ENCODE measurements at regions not wholly inside any gene's neighbourhood (a gene's known extent, or its start where the extent isn't known, plus 50 kb on each side); places are given as distances from the start of the nearest gene placed in this dataset.

DNA sequence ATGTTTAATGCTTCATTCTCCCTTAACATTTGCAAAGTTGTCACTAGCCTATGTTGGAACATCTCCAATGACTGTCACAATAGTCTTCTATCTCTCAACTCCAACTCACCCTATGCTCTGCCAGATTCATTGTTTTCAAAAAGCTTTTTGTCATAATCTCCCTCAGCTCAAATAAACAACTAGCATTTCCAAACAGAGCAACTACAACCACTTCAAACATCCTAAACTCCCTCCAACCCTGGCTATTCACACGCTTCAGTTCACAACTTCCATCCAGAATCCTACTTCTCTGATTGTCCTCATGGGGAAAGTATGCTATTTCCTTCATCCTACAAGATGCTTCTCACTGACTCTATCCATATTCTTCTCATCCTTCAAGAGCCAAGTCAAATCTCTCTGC, 139.2 kb upstream of the VRK2 start:
- no peaks in the 10 kb centered on the region for H3K9me3 ChIP-seq (ENCODE audit: control insufficient read depth in 2 of 2, insufficient read depth in 1 of 2, low read depth in 1 of 2, low read length in 1 of 2)
- H3K4me1 ChIP-seq (ENCODE audit: control insufficient read depth in 3 of 3, insufficient read depth in 2 of 3, low read depth in 1 of 3, low read length in 2 of 3): no peaks in the 10 kb centered on the region
- 71 to 97% (median 90%) methylated on average over 1 of the region's 1 CpG for WGBS, 3 donors
- no peaks in the 10 kb centered on the region for H3K36me3 ChIP-seq (ENCODE audit: control insufficient read depth in 3 of 3, insufficient read depth in 2 of 3, low read depth in 1 of 3, low read length in 3 of 3)
- DNase-seq (no peak), FAIRE-seq (no peak)
- H3K27ac ChIP-seq (ENCODE audit: low read depth in 1 of 3, low read length in 2 of 3): no peak overlapping the region
- H3K27me3 ChIP-seq (ENCODE audit: control insufficient read depth in 3 of 3, insufficient read depth in 3 of 3, low read length in 3 of 3): no peaks in the 10 kb centered on the region
- no peak overlapping the region for H3K4me3 ChIP-seq (ENCODE audit: low read depth in 1 of 3, low read length in 3 of 3)

DNA sequence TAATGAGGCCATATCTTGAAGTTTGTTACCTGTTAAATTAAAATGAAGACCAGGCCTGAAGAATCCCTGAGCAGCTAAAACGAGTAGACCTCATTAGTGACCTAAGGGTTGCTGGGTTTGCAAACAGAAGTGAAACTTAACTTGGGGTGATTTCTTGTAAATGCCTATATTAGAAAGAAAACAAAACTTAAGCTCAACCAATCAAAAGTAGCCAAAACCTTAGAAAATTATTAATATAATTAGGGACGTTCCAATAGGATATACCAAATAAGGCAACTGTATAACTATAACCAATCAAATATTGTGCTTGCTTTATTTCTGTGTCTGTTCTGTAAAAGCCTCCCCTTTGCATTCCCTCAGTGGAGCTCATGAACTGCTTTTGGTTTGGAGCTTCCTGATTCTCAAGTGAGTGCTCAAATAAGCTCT, 137.9 kb upstream of the VRK2 start:
- WGBS, 3 donors: 33 to 43% (median 33%) methylated on average over 2 of the region's 2 CpGs
- Histone ChIP-seq H3K36me3 (ENCODE audit: control insufficient read depth in 3 of 3, insufficient read depth in 2 of 3, low read depth in 1 of 3, low read length in 3 of 3) (no peaks in the 10 kb centered on the region), H3K9me3 (ENCODE audit: control insufficient read depth in 2 of 2, insufficient read depth in 1 of 2, low read depth in 1 of 2, low read length in 1 of 2) (no peaks in the 10 kb centered on the region), H3K27ac (ENCODE audit: low read depth in 1 of 3, low read length in 2 of 3) (peak overlapping the region in 1 of 3 donors; percentile 16), H3K4me3 (ENCODE audit: low read depth in 1 of 3, low read length in 3 of 3) (no peak overlapping the region), H3K4me1 (ENCODE audit: control insufficient read depth in 3 of 3, insufficient read depth in 2 of 3, low read depth in 1 of 3, low read length in 2 of 3) (no peaks in the 10 kb centered on the region), H3K27me3 (ENCODE audit: control insufficient read depth in 3 of 3, insufficient read depth in 3 of 3, low read length in 3 of 3) (no peaks in the 10 kb centered on the region)
- no peak for DNase-seq
- FAIRE-seq: no peak

DNA sequence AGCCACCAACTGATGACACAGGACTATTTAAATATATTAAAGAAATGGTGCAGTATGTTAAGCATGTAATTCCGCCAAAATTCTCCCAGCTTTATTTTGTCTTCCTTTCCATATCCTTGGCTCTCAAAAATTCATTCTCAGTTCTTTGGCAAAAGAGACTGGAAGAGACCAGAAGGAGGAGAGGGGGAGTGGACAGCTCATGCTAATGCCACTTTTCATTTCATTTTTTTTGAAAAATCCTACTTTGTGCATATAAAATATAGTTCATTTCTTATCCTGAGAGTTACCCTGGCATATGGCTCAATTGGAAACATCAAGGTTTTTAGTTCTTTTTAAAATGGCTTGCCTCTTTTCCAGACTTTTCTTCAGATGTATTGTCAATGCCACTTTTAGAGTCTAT, 128.5 kb upstream of the VRK2 start:
- no peaks in the 10 kb centered on the region for H3K4me1 ChIP-seq (ENCODE audit: control insufficient read depth in 3 of 3, insufficient read depth in 2 of 3, low read depth in 1 of 3, low read length in 2 of 3)
- no peaks in the 10 kb centered on the region for H3K36me3 ChIP-seq (ENCODE audit: control insufficient read depth in 3 of 3, insufficient read depth in 2 of 3, low read depth in 1 of 3, low read length in 3 of 3)
- DNase-seq (no peak), FAIRE-seq (no peak)
- no peaks in the 10 kb centered on the region for H3K9me3 ChIP-seq (ENCODE audit: control insufficient read depth in 2 of 2, insufficient read depth in 1 of 2, low read depth in 1 of 2, low read length in 1 of 2)
- no peak overlapping the region for H3K27ac ChIP-seq (ENCODE audit: low read depth in 1 of 3, low read length in 2 of 3)
- WGBS, 3 donors: 81 to 100% (median 100%) methylated on average over 1 of the region's 1 CpG
- H3K27me3 ChIP-seq (ENCODE audit: control insufficient read depth in 3 of 3, insufficient read depth in 3 of 3, low read length in 3 of 3): no peaks in the 10 kb centered on the region
- H3K4me3 ChIP-seq (ENCODE audit: low read depth in 1 of 3, low read length in 3 of 3): no peak overlapping the region

DNA sequence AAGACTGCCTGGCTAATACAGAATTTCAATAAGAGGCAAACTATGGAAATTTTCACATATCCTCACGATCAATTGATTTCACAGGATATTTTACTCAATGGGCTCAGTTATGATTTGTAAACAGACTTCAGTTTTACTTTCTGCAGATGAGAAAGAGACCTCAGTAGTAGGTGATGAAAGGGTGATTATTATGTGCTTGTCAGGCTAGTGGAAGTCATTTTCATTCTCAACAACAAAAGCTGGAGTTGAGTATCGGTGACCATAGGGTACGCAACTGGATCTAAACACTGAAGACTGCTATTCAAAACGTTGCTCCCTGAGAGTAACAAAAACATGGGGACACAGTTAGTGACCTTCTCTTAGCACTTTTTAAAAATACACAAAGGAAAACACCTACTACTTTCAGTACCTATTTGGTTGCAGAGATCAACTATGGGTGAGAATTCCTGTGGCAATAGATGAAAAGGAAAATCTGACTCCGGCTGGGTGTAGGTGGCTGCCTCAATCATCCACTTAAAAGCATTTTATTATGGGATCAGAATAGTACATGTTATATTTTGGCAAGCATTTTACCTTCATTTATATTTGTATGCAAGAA, 126.2 kb upstream of the VRK2 start:
- Histone ChIP-seq H3K9me3 (ENCODE audit: control insufficient read depth in 2 of 2, insufficient read depth in 1 of 2, low read depth in 1 of 2, low read length in 1 of 2) (no peaks in the 10 kb centered on the region), H3K27ac (ENCODE audit: low read depth in 1 of 3, low read length in 2 of 3) (no peak overlapping the region), H3K4me1 (ENCODE audit: control insufficient read depth in 3 of 3, insufficient read depth in 2 of 3, low read depth in 1 of 3, low read length in 2 of 3) (no peaks in the 10 kb centered on the region), H3K27me3 (ENCODE audit: control insufficient read depth in 3 of 3, insufficient read depth in 3 of 3, low read length in 3 of 3) (no peaks in the 10 kb centered on the region), H3K36me3 (ENCODE audit: control insufficient read depth in 3 of 3, insufficient read depth in 2 of 3, low read depth in 1 of 3, low read length in 3 of 3) (no peaks in the 10 kb centered on the region), H3K4me3 (ENCODE audit: low read depth in 1 of 3, low read length in 3 of 3) (no peak overlapping the region)
- 75 to 80% (median 79%) methylated on average over 5 of the region's 5 CpGs for WGBS, 3 donors
- FAIRE-seq (no peak), DNase-seq (no peak)

DNA sequence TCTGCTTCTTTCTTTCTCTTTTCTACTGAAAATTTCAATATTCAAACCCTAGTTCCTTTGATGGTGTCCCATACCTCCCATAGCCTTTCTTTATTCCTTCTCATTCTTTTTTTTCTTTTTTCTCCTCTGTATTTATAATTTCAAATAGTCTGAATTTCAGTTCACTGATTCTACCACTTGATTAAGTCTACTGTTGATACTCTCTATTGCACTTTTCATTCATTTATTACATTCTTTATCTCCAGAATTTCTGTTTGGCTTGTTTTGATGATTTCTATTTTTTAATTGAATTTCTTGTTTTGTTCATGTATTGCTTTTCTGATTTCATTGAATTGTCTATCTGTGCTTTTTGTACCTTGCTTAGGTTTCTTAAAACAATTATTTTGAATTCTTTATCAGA, 111.9 kb upstream of the VRK2 start:
- Histone ChIP-seq H3K9me3 (ENCODE audit: control insufficient read depth in 2 of 2, insufficient read depth in 1 of 2, low read depth in 1 of 2, low read length in 1 of 2) (peaks cover 0 to 17% of the 10 kb centered on the region in 2 donors), H3K27ac (ENCODE audit: low read depth in 1 of 3, low read length in 2 of 3) (no peak overlapping the region), H3K4me1 (ENCODE audit: control insufficient read depth in 3 of 3, insufficient read depth in 2 of 3, low read depth in 1 of 3, low read length in 2 of 3) (no peaks in the 10 kb centered on the region), H3K36me3 (ENCODE audit: control insufficient read depth in 3 of 3, insufficient read depth in 2 of 3, low read depth in 1 of 3, low read length in 3 of 3) (no peaks in the 10 kb centered on the region), H3K27me3 (ENCODE audit: control insufficient read depth in 3 of 3, insufficient read depth in 3 of 3, low read length in 3 of 3) (no peaks in the 10 kb centered on the region), H3K4me3 (ENCODE audit: low read depth in 1 of 3, low read length in 3 of 3) (no peak overlapping the region)
- FAIRE-seq (no peak), DNase-seq (no peak)

DNA sequence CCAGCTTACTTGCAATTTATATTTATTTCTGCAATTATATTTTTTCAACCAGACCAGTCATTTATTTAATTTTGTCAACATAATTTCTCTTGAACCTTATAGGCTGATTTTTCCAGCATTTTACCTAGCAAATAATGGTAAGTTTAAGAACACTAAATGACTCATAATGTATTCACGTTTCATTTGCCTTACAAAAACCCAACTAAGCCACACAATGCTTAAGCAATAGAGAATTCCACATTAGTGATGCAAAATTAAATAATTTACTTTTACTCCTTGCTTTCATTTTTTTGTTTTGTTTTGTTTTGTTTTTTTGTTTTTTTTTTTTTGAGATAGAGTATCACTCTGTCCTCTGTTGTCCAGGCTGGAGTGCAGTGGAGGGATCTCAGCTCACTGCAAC, 110.4 kb upstream of the VRK2 start:
- no peak overlapping the region for H3K4me3 ChIP-seq (ENCODE audit: low read depth in 1 of 3, low read length in 3 of 3)
- WGBS, 3 donors: 70 to 84% (median 83%) methylated on average over 1 of the region's 1 CpG
- H3K36me3 ChIP-seq (ENCODE audit: control insufficient read depth in 3 of 3, insufficient read depth in 2 of 3, low read depth in 1 of 3, low read length in 3 of 3): no peaks in the 10 kb centered on the region
- no peak for FAIRE-seq
- no peaks in the 10 kb centered on the region for H3K4me1 ChIP-seq (ENCODE audit: control insufficient read depth in 3 of 3, insufficient read depth in 2 of 3, low read depth in 1 of 3, low read length in 2 of 3)
- no peaks in the 10 kb centered on the region for H3K27me3 ChIP-seq (ENCODE audit: control insufficient read depth in 3 of 3, insufficient read depth in 3 of 3, low read length in 3 of 3)
- no peak overlapping the region for H3K27ac ChIP-seq (ENCODE audit: low read depth in 1 of 3, low read length in 2 of 3)
- peaks cover 0 to 14% of the 10 kb centered on the region in 2 donors for H3K9me3 ChIP-seq (ENCODE audit: control insufficient read depth in 2 of 2, insufficient read depth in 1 of 2, low read depth in 1 of 2, low read length in 1 of 2)
- no peak for DNase-seq

DNA sequence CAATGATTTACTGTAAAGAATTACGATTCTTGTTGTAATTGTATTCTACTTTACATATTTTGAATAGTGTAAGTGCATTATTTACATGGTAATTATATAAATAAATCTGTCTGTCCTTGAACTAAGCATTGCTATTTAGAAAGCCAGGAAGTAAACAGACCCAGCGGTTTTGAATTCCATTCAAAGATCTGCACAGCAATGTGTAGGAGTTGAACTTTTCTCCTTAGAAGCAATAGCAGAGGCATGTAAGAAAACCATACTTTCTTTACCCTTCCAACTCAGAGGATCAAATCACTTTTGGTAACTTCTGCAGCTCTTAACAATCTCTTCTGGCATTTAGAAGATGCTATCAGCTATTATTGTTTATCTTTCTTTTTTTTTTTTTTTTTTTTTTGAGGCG, 109.2 kb upstream of the VRK2 start:
- Histone ChIP-seq H3K36me3 (ENCODE audit: control insufficient read depth in 3 of 3, insufficient read depth in 2 of 3, low read depth in 1 of 3, low read length in 3 of 3) (no peaks in the 10 kb centered on the region), H3K4me1 (ENCODE audit: control insufficient read depth in 3 of 3, insufficient read depth in 2 of 3, low read depth in 1 of 3, low read length in 2 of 3) (no peaks in the 10 kb centered on the region), H3K27ac (ENCODE audit: low read depth in 1 of 3, low read length in 2 of 3) (no peak overlapping the region), H3K27me3 (ENCODE audit: control insufficient read depth in 3 of 3, insufficient read depth in 3 of 3, low read length in 3 of 3) (no peaks in the 10 kb centered on the region), H3K9me3 (ENCODE audit: control insufficient read depth in 2 of 2, insufficient read depth in 1 of 2, low read depth in 1 of 2, low read length in 1 of 2) (peaks cover 0 to 14% of the 10 kb centered on the region in 2 donors), H3K4me3 (ENCODE audit: low read depth in 1 of 3, low read length in 3 of 3) (no peak overlapping the region)
- no peak for DNase-seq
- 62 to 71% (median 69%) methylated on average over 2 to 3 of the region's 3 CpGs for WGBS, 3 donors
- no peak for FAIRE-seq

DNA sequence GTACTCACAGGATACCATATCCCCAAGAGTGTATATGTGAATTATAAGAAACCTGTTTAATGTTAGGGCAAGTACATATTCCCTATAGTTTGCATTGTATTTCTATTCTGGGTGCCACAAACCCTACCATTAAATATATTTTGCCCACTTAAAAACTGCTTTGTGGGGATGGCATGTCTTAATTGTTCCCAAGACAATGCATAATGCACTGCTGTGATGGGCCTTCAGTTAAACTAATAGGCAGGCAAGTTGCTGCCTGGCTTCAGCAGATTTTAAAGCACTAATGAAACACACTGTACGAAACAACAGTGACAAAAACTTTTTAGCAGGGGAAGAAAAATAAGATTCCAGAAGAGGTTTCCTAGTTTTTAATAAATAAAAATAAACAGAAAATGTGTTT, 104.8 kb upstream of the VRK2 start:
- DNase-seq (no peak), FAIRE-seq (no peak)
- peaks cover 0 to 2% (median 0%) of the 10 kb centered on the region in 3 donors for H3K4me1 ChIP-seq (ENCODE audit: control insufficient read depth in 3 of 3, insufficient read depth in 2 of 3, low read depth in 1 of 3, low read length in 2 of 3)
- no peak overlapping the region for H3K4me3 ChIP-seq (ENCODE audit: low read depth in 1 of 3, low read length in 3 of 3)
- no peaks in the 10 kb centered on the region for H3K36me3 ChIP-seq (ENCODE audit: control insufficient read depth in 3 of 3, insufficient read depth in 2 of 3, low read depth in 1 of 3, low read length in 3 of 3)
- 90 to 94% (median 91%) methylated on average over 1 of the region's 1 CpG for WGBS, 3 donors
- no peaks in the 10 kb centered on the region for H3K9me3 ChIP-seq (ENCODE audit: control insufficient read depth in 2 of 2, insufficient read depth in 1 of 2, low read depth in 1 of 2, low read length in 1 of 2)
- no peaks in the 10 kb centered on the region for H3K27me3 ChIP-seq (ENCODE audit: control insufficient read depth in 3 of 3, insufficient read depth in 3 of 3, low read length in 3 of 3)
- H3K27ac ChIP-seq (ENCODE audit: low read depth in 1 of 3, low read length in 2 of 3): no peak overlapping the region

DNA sequence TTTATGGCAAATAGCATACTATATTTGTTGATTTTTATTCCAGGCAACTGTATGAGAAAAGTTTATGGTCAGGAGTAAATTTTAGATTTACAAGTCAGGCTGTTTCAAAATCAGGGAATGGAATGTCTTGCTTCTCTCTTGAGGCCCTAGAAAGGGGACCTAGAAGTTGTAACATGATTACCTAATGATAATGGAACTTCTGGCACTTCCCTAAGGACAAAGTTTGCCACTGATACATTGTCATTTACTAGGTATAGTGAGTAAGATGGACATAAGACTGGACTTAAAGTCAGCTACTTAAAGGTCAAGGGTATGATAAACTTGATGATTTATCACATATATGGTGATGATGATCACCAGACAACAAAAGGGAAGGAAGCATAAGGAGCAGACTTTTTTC, 103.3 kb upstream of the VRK2 start:
- no peaks in the 10 kb centered on the region for H3K36me3 ChIP-seq (ENCODE audit: control insufficient read depth in 3 of 3, insufficient read depth in 2 of 3, low read depth in 1 of 3, low read length in 3 of 3)
- H3K27ac ChIP-seq (ENCODE audit: low read depth in 1 of 3, low read length in 2 of 3): no peak overlapping the region
- H3K27me3 ChIP-seq (ENCODE audit: control insufficient read depth in 3 of 3, insufficient read depth in 3 of 3, low read length in 3 of 3): no peaks in the 10 kb centered on the region
- no peaks in the 10 kb centered on the region for H3K9me3 ChIP-seq (ENCODE audit: control insufficient read depth in 2 of 2, insufficient read depth in 1 of 2, low read depth in 1 of 2, low read length in 1 of 2)
- H3K4me3 ChIP-seq (ENCODE audit: low read depth in 1 of 3, low read length in 3 of 3): no peak overlapping the region
- H3K4me1 ChIP-seq (ENCODE audit: control insufficient read depth in 3 of 3, insufficient read depth in 2 of 3, low read depth in 1 of 3, low read length in 2 of 3): peaks cover 0 to 2% (median 0%) of the 10 kb centered on the region in 3 donors
- DNase-seq: peak in 1 of 2 donors; percentile 51
- no peak for FAIRE-seq
